ENCODE measurements at regions not wholly inside any gene's neighbourhood (a gene's known extent, or its start where the extent isn't known, plus 50 kb on each side); places are given as distances from the start of the nearest gene placed in this dataset.
"Not testable (repeated sequence)": the region's sequence is repeated elsewhere in the genome, so short reads cannot be mapped to it uniquely, and the experiment has no call there.

DNA sequence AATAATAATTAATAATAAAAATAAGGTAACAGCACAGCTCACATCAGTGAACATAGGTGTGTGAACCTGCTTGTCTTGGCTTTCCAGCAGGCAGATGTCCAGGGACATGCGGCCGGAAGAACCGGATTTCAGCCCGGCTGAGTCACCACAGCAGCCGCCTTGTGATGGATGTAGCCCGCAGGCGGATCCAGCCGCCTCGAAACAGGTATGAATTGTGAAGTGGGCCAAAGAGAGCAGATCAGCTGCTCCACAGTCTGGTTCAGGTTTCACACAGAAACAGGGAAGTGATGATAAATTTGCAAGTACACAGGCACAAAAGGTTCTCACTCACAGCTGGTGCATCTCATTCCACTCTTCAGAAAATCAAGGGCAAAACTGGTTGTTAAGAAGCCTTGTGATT lies 55.1 kb downstream of the ID4 start:
- DNase-seq (ENCODE audit: extremely low read depth, low read depth) = no peak

DNA sequence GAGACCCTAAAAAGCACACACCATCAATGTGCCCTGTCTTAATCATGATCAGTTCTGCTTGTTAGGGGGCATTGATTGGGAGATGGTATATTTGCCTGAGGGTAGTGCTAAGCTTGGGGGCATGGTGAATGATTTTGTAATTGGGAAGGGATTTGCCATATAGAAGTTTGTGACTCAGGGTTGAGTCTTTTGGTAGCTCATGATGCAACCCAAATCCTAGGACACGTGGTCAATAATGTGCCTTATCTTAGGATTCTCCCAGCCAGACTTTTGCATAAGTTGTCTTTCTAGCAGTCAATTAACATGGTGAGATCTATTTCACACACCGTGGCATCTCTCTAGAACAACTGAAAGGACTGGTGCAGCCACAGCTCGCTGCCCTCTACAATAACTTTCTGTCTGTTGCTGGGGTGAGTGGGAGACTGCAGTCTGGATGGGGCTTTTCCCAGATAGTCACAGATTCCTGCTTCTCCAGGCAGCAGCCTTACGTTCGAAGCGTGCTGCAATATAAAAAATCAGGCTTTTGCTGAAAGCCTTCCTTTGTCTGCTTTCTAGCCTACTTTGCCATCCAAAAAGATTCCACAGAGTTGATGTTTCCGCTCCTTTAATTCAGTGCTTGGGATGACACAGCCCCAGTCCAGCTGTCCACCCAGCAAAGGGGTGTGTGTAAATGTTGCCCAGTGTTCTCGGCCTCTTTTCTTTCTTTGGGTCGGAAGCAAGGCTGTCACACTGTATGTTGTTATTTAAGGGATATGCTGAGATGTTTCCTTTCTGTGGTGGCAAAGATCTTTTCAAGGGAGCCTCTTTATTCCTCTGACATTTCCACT lies 58.9 kb downstream of the ID4 start:
- no peak for DNase-seq (ENCODE audit: extremely low read depth, low read depth)

DNA sequence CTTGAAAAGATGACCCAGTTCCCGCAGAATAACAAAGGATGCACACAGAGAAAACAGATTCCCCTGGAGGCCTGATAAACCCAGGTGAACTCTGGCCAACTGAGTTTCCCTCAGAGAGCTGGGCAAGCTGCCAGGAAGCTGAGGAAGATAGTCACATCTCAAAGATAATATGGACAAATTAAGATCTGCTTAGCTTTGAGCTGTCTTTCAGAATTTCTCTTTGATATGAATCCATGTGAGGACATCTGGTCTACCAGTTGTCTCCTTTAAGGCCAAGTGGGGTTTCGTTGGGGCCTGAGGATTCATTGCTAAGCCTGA lies 59.5 kb downstream of the ID4 start:
- no peak for DNase-seq (ENCODE audit: extremely low read depth, low read depth)

DNA sequence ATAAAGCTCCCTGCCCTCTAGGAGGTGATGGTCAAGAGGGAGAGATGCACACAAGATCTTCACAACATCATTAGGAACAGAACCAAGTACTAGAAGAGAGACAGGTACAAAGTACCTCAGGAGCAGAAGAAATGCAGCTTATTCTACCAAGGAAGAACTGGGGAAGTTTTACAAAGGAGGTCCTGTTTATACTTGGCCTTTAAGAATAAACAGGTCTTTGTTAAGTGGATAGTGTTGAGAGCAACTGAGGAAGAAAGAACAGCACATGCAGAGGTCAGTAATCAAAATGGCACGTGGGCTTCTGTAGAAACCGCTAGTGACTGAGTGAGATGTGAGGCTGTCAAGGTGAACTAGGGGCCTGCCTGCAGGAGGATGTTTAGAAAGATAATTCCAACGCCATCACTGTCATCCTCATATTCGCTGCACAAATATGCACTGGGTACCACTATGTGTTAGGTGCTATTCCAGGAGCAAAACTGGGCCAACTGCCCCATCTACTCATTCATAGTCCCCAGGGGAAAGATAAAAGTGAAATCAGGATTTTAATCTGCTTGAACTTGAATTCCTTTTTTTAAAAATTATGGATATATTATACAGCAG lies 61.1 kb downstream of the ID4 start:
- DNase-seq (ENCODE audit: extremely low read depth, low read depth) = no peak

DNA sequence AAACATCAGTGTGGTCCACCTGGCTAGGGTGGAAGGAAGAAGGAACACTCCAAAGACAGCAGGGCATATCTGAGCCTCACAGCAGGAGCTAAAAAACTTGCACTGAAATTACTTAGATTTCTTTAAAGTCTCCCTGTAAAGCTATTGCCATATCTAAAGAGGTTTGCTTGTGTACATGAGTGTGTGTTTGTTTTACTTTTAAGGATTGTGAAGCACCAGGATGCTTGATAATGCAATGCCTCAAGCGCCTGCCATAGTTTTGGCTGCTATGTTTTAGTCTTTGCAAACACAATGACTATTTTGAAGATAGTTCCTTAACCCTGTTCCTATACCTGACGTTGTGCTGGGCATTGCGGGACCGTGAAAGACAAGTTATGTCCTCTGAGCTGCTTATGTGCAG lies 65.0 kb downstream of the ID4 start:
- DNase-seq (ENCODE audit: extremely low read depth, low read depth) = no peak

DNA sequence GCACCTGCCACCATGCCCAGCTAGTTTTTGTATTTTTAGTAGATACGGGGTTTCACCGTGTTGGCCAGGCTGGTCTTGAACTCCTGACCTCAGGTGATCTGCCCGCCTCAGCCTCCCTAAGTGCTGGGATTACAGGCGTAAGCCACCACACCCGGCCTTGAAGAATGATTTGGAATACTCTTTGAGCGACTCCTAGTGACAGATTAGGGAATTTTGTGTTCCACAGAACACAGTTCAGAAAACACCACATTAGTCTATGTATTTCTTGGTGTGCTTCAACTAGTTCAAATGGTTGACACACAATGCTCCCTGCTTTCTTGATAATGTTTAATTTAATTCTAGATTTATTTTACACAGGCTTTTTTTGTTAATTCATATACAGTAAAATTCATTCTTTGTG lies 67.2 kb downstream of the ID4 start:
- not testable (repeated sequence) for DNase-seq (ENCODE audit: extremely low read depth, low read depth)

DNA sequence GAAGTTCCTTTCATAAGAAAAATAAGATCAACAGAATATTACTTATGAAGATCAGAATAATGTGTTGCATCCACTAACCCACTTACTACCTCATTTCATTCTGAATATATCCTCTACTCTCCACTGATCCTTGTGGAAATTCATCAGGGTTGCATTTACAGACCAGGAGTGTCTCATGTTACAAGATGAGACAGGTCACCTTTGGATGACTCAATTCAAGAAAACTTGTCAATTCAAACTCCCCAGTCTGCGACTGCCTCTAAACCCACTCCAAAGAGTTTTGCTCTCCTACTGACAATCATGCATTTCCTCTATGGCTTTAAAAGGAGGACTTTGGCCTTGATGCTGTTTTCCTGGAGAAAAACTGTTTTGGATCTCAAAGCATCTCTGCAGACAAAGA lies 68.4 kb downstream of the ID4 start:
- no peak for DNase-seq (ENCODE audit: extremely low read depth, low read depth)

DNA sequence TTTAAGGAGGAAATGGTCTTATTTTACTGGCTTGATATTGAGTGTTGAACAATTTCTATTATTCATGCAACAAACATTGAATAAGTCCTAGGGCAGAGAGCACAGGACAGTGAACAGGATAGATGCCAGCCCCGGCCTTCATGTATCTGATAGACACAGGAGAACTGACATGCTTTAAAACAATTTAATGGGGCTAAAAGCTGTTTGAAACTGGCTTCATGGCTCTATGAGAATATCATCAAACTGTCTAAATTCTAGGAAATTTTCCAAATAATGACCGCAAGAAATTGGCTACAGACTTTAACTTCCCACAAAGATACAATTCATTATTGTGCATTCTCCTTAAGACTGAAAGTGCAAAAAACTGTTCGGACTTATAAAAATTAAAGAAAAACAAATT lies 69.0 kb downstream of the ID4 start:
- DNase-seq (ENCODE audit: extremely low read depth, low read depth) = no peak

DNA sequence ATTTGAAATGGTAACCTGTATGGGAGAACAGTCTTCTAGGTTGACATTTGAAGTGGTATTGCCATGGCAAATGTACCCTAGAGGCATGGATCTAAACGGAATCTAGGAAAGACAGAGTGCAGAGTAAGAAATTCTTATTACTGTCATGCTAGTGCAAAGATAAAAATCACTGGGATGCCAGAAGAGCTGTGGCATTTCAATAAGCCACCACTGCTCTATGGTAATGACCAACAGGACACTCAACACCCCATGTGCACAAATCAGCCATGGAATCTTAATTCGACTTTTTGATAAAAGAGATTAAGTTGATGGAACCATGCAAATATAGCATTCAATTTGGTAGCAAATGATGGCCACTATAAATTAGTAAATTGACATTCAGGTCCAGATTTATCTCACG lies 74.1 kb downstream of the ID4 start:
- DNase-seq (ENCODE audit: extremely low read depth, low read depth) = no peak

DNA sequence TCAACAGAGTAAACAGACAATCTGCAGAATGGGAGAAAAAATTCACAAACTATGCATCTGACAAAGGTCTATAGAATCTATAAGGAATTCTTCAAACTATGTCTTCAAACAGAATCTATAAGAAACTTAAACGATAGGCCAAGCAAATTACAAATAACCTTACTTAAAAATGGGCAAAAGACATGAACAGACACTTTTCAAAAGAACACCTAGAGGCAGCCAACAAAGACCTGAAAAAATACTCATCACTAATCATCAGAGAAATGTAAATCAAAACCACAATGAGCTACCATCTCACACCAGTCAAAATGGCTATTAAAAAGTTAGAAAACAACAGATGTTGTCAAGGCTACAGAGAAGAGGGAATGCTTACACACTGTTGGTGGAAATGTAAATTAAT lies 81.3 kb downstream of the ID4 start:
- no peak for DNase-seq (ENCODE audit: extremely low read depth, low read depth)

DNA sequence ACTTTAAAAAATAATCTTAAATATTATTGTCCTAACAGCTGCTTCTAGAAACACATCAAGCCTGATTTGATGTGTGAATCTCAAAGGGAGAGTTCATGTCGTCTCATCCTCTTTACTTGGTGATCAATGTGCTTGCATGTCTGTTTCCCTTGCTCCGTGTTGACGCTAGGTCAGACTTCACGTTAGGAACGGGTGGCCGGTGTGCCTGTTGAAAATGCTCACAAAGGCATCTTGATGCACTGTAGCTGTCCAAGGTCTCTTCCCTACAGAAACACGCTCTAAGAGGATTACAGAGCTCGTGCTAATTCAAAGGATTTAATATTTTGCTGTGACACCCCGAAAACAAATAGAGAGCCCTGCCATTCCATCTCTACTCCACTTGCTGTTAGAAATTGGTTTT lies 84.6 kb downstream of the ID4 start:
- DNase-seq (ENCODE audit: extremely low read depth, low read depth) = no peak

DNA sequence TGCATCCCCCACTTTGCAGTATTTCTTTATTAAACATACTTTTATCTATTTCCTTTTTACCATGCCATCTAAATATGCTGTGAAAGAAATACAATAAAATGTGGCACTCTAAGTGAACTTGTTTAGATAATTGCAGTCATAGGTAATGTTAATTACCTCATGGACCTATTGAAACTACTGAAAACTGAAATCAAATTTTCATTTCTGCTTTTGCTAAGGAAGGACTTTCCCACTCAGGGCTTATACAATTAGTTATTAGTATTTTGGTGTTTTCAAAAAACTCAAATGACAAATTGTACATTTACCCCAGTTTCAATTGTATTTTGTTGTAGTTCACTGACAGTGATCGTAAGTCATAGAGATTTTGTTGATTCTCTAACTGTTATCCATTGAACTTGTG lies 88.4 kb downstream of the ID4 start:
- DNase-seq (ENCODE audit: extremely low read depth, low read depth) = no peak

DNA sequence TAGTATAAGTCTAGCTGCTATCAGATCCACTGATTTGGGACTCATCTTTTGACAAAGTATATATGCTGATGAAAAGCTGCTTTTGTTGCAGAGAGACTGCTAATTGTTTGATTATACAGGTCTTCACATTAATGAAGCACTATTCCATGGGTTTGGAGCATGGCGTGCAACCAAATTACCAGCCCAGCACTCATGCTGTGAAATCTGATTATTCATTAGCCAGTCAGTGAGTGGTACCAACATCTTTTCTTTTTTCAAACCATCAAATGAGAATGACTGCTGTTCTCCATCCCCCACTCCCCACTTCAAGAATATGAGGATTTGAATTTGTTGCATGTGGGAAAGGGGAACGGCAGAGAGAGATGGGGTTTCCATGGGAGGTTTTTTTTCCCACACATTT lies 91.3 kb downstream of the ID4 start:
- no peak for DNase-seq (ENCODE audit: extremely low read depth, low read depth)

DNA sequence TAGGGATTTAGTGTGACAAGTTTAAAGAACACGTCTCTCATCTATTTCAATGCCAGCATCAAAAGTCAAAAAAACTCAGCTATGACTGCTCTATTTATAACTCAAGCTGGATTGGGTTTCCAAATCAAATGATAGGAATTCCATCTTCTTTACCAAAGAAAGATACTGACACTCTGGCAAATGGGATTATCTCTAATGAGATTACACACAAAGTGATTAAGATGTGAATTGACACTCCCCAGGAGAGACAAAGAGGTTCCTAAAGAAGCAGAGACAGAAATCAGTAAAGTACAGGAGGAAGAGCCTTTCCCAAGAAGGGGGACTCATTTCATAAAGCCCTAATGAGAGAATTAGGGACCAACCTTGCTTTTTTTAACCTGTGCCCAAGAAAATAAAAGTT lies 92.1 kb downstream of the ID4 start:
- no peak for DNase-seq (ENCODE audit: extremely low read depth, low read depth)

DNA sequence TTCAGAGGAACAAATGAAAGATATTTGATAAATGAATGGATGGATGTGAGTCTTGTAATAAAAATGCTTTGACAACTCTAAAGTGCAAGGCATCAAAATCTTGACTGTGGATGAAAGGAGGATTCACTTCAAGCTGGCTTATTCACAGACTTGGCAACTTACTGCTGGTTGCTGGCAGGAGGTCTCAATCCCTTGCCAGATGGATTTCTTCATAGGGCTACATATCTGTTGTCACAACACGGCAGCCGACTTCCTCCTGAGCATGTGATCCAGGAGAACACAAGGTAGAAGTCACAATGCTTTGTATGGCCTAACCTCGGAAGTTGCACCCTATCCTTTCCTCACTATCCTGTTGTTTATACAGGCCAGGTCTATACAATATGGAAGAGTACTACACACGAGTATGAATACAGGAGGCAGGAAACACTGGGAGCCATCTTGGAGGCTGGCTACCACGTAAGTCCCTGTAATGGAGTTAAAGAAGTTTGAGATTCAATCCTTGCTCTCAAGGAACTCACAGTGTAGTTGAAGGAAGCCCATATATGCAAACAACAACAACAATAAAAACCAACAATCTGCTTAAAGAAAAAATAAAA lies 97.9 kb downstream of the ID4 start:
- DNase-seq (ENCODE audit: extremely low read depth, low read depth) = no peak

DNA sequence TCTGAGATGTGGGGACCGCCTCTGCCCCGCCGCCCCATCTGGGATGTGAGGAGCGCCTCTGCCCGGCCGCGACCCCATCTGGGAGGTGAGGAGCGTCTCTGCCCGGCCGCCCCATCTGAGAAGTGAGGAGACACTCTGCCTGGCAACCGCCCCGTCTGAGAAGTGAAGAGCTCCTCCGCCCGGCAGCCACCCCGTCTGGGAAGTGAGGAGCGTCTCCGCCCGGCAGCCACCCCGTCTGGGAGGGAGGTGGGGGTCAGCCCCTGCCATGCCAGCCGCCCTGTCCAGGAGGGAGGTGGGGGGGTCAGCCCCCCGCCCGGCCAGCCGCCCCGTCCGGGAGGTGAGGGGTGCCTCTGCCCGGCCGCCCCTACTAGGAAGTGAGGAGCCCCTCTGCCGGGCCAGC lies 102.2 kb downstream of the ID4 start:
- DNase-seq (ENCODE audit: extremely low read depth, low read depth) = not testable (repeated sequence)

DNA sequence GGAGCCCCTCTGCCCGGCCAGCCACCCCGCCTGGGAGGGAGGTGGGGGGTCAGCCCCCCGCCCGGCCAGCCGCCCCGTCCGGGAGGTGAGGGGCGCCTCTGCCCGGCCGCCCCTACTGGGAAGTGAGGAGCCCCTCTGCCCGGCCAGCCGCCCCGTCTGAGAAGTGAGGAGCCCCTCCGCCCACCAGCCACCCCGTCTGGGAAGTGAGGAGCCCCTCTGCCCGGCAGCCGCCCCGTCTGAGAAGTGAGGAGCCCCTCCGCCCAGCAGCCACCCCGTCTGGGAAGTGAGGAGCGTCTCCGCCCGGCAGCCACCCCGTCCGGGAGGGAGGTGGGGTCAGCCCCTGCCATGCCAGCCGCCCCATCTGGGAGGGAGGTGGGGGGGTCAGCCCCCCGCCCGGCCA lies 102.8 kb downstream of the ID4 start:
- not testable (repeated sequence) for DNase-seq (ENCODE audit: extremely low read depth, low read depth)

DNA sequence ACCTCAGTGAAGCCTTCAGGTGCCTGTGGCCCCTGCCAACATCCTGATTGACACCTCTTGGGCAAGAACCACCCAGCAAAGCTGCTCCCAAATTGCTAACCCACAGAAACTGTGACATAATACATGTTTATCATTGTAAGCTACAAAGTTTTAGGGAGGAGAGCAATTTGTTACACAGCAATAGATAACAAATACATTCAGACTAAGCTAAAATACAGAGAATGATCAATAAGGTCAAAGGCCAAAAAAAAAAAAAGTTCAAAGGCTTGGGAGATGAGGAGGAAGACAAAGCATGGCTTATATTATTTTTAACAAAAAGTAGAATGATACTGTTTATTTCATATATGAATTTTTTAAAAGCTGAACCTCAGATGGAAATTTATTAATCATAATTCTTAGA lies 105.9 kb downstream of the ID4 start:
- DNase-seq (ENCODE audit: extremely low read depth, low read depth) = no peak

DNA sequence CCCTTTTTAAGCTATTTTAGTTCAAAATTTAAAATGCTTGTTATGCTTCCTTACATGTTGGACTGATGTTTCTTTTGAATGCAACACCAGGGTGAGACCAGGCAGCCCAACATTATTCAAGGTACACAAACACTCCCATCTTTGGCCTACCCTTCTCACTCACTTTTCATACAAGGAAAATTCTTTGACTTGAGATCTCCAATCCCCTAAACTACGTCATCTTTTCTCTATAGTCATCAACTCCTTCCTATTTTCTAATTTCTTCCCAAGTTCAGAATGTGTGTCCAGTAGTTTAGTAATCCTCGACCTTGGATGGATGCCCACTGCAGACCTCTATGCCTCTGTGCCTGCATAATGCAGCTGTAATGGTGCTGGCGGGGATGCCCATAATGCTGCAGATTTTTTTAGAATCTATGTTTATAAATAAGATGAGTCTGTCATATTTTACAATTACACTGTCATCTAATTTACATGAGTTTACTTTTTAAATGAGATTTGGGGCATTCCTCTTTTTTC lies 108.7 kb downstream of the ID4 start:
- DNase-seq (ENCODE audit: extremely low read depth, low read depth) = no peak

DNA sequence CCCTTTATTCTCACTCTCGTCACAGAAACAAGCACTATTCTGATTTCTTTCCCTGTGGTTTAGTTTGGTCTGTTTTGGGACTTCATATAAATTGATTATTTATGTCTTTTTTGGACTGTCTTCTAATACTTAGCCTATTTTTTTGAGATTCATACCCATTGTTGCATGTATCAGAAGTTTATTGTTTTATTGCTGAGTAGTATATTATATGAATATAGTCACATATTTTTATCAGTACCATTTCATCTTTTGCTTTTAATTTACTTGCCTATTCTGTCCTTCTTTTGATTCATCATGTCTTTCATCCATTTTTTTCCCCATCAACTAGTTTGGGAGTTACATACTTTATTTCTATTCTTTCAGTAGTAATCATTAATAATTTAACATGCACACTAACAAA lies 112.0 kb downstream of the ID4 start:
- DNase-seq (ENCODE audit: extremely low read depth, low read depth) = no peak

DNA sequence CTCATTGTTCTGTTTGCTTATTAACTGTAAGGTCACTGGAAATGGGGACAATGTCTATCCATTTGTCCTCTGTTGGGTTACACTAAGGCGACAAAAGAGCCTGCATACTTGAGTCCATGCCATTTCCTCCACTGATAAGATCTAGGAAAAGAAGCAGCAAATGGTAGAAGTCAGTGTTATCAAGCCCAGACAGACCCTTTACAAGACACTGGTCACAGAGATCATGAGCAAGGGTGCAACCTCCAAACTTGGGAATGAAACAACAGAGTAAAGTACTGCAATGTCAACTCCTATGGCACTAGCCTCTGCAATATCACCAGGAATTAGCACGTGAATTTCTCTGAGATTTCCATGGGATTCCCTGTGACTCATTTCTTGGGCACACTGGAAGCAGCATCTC lies 126.9 kb downstream of the ID4 start:
- DNase-seq (ENCODE audit: extremely low read depth, low read depth) = no peak

DNA sequence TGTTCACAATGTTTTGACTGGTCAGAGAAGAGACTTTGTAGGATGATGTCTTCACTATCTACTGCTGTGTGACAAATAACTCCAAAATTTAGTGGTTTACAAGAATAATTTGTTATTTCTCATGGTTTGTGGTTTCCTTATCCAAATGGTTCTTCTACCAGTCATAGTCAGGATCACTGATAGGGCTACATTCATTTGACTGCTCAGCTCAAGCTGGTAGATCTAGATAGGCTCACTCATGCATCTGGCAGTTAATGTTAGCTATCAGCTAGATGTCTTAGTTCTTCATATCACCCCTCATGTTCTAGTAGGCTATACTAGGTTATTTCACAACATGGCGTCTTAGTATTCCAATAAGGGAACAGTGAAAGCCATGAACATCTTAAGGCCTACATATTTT lies 131.0 kb downstream of the ID4 start:
- no peak for DNase-seq (ENCODE audit: extremely low read depth, low read depth)

All from NCI-H460 (cell line).